ENCODE measurements at regions not wholly inside any gene's neighbourhood (a gene's known extent, or its start where the extent isn't known, plus 50 kb on each side); places are given as distances from the start of the nearest gene placed in this dataset.
"Not testable (repeated sequence)": the region's sequence is repeated elsewhere in the genome, so short reads cannot be mapped to it uniquely, and the experiment has no call there.

- TF ChIP-seq POLR2AphosphoS5 (IDR thresholded peaks at IDR 0.05; ENCODE audit: low read depth) (no peak), REST (IDR thresholded peaks at IDR 0.05; ENCODE audit: unreplicated experiment) (no peak)
Observed at GRCh38 chr4:27811948-27812347, 951.3 kb downstream of the STIM2 start (continued).

- H3K9me2 ChIP-seq (ENCODE audit: insufficient read depth); H3K27ac Mint-ChIP-seq; H3K27me3 Mint-ChIP-seq (ENCODE audit: insufficient read depth, low read depth, poor library complexity); H2AFZ ChIP-seq; H3F3A ChIP-seq (replicated peaks; ENCODE audit: low read depth); H3K4me2 ChIP-seq; H4K20me1 ChIP-seq (replicated peaks; ENCODE audit: insufficient read depth); H3K4me1 ChIP-seq (ENCODE audit: insufficient read depth); H3K4me3 Mint-ChIP-seq; H3K4me1 Mint-ChIP-seq; H3K36me3 ChIP-seq (ENCODE audit: insufficient read depth); H3K27me3 ChIP-seq (ENCODE audit: insufficient read depth); ATAC-seq; H3K4me3 ChIP-seq; DNase-seq (ENCODE audit: low spot score); H3K79me2 ChIP-seq (replicated peaks; ENCODE audit: insufficient read depth); H3K27ac ChIP-seq (ENCODE audit: low read depth): not testable (repeated sequence)
- Mint-ChIP-seq H3K9me3 (peaks cover 25% of the 10 kb centered on the region), H3K36me3 (ENCODE audit: low read depth) (peaks cover 15% of the 10 kb centered on the region; the same call in 2 of the 3 replicates)
Observed at GRCh38 chr4:27813226-27813625, 952.6 kb downstream of the STIM2 start.

- H2AFZ ChIP-seq; H3K27ac Mint-ChIP-seq; H3K79me2 ChIP-seq (replicated peaks; ENCODE audit: insufficient read depth); ATAC-seq; H3K27me3 ChIP-seq (ENCODE audit: insufficient read depth); H3K4me1 ChIP-seq (ENCODE audit: insufficient read depth); H3K4me2 ChIP-seq; DNase-seq (ENCODE audit: low spot score); H3K4me1 Mint-ChIP-seq; H3K4me3 ChIP-seq; H3K9me2 ChIP-seq (ENCODE audit: insufficient read depth); H3K4me3 Mint-ChIP-seq; H4K20me1 ChIP-seq (replicated peaks; ENCODE audit: insufficient read depth); H3K27me3 Mint-ChIP-seq (ENCODE audit: insufficient read depth, low read depth, poor library complexity); H3K27ac ChIP-seq (ENCODE audit: low read depth); H3F3A ChIP-seq (replicated peaks; ENCODE audit: low read depth); H3K36me3 ChIP-seq (ENCODE audit: insufficient read depth): not testable (repeated sequence)
- Mint-ChIP-seq H3K36me3 (ENCODE audit: low read depth) (peaks cover 17% of the 10 kb centered on the region; the same call in 2 of the 3 replicates), H3K9me3 (peaks cover 29% of the 10 kb centered on the region)
Observed at GRCh38 chr4:27813699-27814425, 953.2 kb downstream of the STIM2 start.

- ATAC-seq, result no peak
Observed at GRCh38 chr4:27819246-27819645, 958.6 kb downstream of the STIM2 start.

More at GRCh38 chr4:27819246-27819645, 958.6 kb downstream of the STIM2 start:
- Mint-ChIP-seq H3K36me3 (ENCODE audit: low read depth) (peaks cover 17% of the 10 kb centered on the region; the same call in 2 of the 3 replicates), H3K27ac (no peak overlapping the region), H3K9me3 (peaks cover 27% of the 10 kb centered on the region), H3K4me1 (no peaks in the 10 kb centered on the region), H3K4me3 (no peak overlapping the region), H3K27me3 (ENCODE audit: insufficient read depth, low read depth, poor library complexity) (peaks cover 2% of the 10 kb centered on the region)
- Histone ChIP-seq H3K4me3 (no peak overlapping the region), H2AFZ (no peak overlapping the region), H3F3A (replicated peaks; ENCODE audit: low read depth) (no peaks in the 10 kb centered on the region), H3K4me2 (no peak overlapping the region), H3K27ac (ENCODE audit: low read depth) (no peak overlapping the region), H3K4me1 (ENCODE audit: insufficient read depth) (no peaks in the 10 kb centered on the region), H3K36me3 (ENCODE audit: insufficient read depth) (no peaks in the 10 kb centered on the region), H3K79me2 (replicated peaks; ENCODE audit: insufficient read depth) (no peaks in the 10 kb centered on the region), H3K27me3 (ENCODE audit: insufficient read depth) (no peaks in the 10 kb centered on the region), H4K20me1 (replicated peaks; ENCODE audit: insufficient read depth) (no peaks in the 10 kb centered on the region), H3K9me2 (ENCODE audit: insufficient read depth) (peaks cover 4% of the 10 kb centered on the region; the same call in 1 of the 2 replicates)
- no peak for TF ChIP-seq ZNF462 (CRISPR knock-in tag; IDR thresholded peaks at IDR 0.05)
- no peak for TF ChIP-seq NANOG (IDR thresholded peaks at IDR 0.05; ENCODE audit: borderline replicate concordance)
- TF ChIP-seq ZNF331 (CRISPR knock-in tag; IDR thresholded peaks at IDR 0.05; ENCODE audit: low read depth), result no peak
- DNase-seq (ENCODE audit: low spot score), result no peak
